ENCODE measurements at regions not wholly inside any gene's neighbourhood (a gene's known extent, or its start where the extent isn't known, plus 50 kb on each side); places are given as distances from the start of the nearest gene placed in this dataset.

DNA sequence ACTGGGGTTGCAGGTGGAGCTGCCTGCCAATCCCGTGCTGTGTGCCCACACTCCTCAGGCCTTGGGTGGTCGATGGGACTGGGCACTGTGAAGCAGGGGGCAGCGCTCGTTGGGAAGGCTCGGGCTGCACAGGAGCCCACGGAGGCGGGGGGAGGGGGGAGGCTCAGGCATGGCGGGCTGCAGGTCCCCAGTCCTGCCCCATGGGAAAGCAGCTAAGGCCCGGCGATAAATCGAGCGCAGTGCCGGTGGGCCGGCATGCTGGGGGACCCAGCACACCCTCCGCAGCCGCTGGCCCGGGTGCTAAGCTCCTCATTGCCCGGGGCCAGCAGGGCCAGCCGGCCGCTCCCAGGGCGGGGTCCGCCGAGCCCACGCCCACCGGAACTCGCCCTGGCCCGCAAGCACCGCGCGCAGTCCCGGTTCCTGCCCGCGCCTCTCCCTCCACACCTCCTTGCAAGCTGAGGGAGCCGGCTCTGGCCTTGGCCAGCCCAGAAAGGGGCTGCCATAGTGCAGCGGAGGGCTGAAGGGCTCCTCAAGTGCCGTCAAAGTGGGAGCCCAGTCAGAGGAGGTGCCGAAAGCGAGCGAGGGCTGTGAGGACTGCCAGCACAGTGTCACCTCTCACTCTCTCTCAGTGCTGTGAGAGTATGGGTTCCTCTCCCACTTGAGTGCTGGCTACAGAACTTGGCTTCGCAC, 1210.6 kb upstream of the NXPH2 start:
- ChIA-PET POLR2A (no interaction called here), CTCF (no interaction called here)
- H2AFZ ChIP-seq (ENCODE audit: insufficient read depth, low read depth, low read length, poor library complexity, severe bottlenecking): no peak overlapping the region
- 95% methylated on average over 36 of the region's 40 CpGs for WGBS (ENCODE audit: insufficient coverage)
- H3K9ac ChIP-seq (ENCODE audit: low read length): no peak overlapping the region
- DNase-seq (no peak), ATAC-seq (ENCODE audit: low read depth) (no peak)
- no peaks in the 10 kb centered on the region for H4K20me1 ChIP-seq (ENCODE audit: control insufficient read depth, insufficient read depth, low read length, poor library complexity, severe bottlenecking)
- no peaks in the 10 kb centered on the region for H3K27me3 ChIP-seq (replicated peaks in 1 of 4; ENCODE audit: control extremely low read depth in 1 of 4, control insufficient read depth in 3 of 4, insufficient read depth in 4 of 4, low read length in 3 of 4)
- H3K27me3 Mint-ChIP-seq: no peaks in the 10 kb centered on the region
- H3K4me3 Mint-ChIP-seq: no peak overlapping the region
- TF ChIP-seq EZH2 (IDR thresholded peaks at IDR 0.05; ENCODE audit: borderline replicate concordance, insufficient read depth, low read depth, low read length, poor library complexity, severe bottlenecking): no peak
- TF ChIP-seq, protein P1, sequence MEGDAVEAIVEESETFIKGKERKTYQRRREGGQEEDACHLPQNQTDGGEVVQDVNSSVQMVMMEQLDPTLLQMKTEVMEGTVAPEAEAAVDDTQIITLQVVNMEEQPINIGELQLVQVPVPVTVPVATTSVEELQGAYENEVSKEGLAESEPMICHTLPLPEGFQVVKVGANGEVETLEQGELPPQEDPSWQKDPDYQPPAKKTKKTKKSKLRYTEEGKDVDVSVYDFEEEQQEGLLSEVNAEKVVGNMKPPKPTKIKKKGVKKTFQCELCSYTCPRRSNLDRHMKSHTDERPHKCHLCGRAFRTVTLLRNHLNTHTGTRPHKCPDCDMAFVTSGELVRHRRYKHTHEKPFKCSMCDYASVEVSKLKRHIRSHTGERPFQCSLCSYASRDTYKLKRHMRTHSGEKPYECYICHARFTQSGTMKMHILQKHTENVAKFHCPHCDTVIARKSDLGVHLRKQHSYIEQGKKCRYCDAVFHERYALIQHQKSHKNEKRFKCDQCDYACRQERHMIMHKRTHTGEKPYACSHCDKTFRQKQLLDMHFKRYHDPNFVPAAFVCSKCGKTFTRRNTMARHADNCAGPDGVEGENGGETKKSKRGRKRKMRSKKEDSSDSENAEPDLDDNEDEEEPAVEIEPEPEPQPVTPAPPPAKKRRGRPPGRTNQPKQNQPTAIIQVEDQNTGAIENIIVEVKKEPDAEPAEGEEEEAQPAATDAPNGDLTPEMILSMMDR (IDR thresholded peaks at IDR 0.05): no peak
- intact Hi-C loops (cut with micrococcal nuclease): no loop called here
- H3K9me3 Mint-ChIP-seq (ENCODE audit: insufficient read depth): peaks cover 2% of the 10 kb centered on the region
- H3K4me1 ChIP-seq (ENCODE audit: control insufficient read depth in 2 of 2, insufficient read depth in 2 of 2, low read length in 2 of 2): no peaks in the 10 kb centered on the region
- no peak overlapping the region for H3K4me2 ChIP-seq (replicated peaks; ENCODE audit: low read depth, low read length, poor library complexity, severe bottlenecking)
- H3K36me3 ChIP-seq (replicated peaks in 1 of 2; ENCODE audit: control extremely low read depth in 1 of 2, control insufficient read depth in 1 of 2, extremely low read depth in 1 of 2, insufficient read depth in 2 of 2, low read length in 1 of 2): no peaks in the 10 kb centered on the region
- H3K4me1 Mint-ChIP-seq: no peaks in the 10 kb centered on the region
- no peak overlapping the region for H3K27ac ChIP-seq (ENCODE audit: low read length in 2 of 2)
- H3K9me3 ChIP-seq (ENCODE audit: control extremely low read depth in 1 of 3, control insufficient read depth in 2 of 3, insufficient read depth in 1 of 3, low read length in 2 of 3): peaks cover 0 to 31% (median 0%) of the 10 kb centered on the region in 3 donors
- no peak overlapping the region for H3K4me3 ChIP-seq (ENCODE audit: control extremely low read depth in 1 of 5, extremely low read depth in 1 of 5, insufficient read depth in 1 of 5, low read depth in 2 of 5, low read length in 4 of 5)
- no peaks in the 10 kb centered on the region for H3K79me2 ChIP-seq (ENCODE audit: control insufficient read depth, insufficient read depth, low read length)
- H3K27ac Mint-ChIP-seq: no peak overlapping the region

DNA sequence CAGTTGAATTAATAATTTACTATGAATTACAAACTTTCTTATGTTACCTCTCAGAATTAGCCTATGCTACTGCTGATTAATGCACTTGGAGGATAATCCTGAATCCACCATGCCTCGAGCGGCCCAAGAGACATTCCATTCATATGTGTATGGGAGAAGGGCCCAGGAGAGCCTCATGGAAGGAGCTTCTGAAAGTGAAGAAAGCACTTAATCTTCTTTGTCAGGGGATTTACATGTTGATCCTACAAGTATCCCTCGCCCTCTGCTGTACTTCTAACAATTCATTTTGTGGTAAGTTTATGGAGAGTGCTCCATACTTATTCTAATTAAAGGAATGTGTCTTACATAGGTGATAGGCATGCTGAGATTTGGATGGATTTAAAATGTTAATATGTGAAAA, 1189.1 kb upstream of the NXPH2 start:
- H3K27ac Mint-ChIP-seq: no peak overlapping the region
- POLR2A ChIA-PET: no interaction called here
- no peak for ATAC-seq (ENCODE audit: low read depth)
- intact Hi-C loops (cut with micrococcal nuclease): no loop called here
- Histone ChIP-seq H2AFZ (ENCODE audit: insufficient read depth, low read depth, low read length, poor library complexity, severe bottlenecking) (no peak overlapping the region), H4K20me1 (ENCODE audit: control insufficient read depth, insufficient read depth, low read length, poor library complexity, severe bottlenecking) (no peaks in the 10 kb centered on the region), H3K4me3 (ENCODE audit: control extremely low read depth in 1 of 5, extremely low read depth in 1 of 5, insufficient read depth in 1 of 5, low read depth in 2 of 5, low read length in 4 of 5) (no peak overlapping the region), H3K4me2 (replicated peaks; ENCODE audit: low read depth, low read length, poor library complexity, severe bottlenecking) (no peak overlapping the region), H3K27me3 (replicated peaks in 1 of 4; ENCODE audit: control extremely low read depth in 1 of 4, control insufficient read depth in 3 of 4, insufficient read depth in 4 of 4, low read length in 3 of 4) (no peaks in the 10 kb centered on the region), H3K9me3 (ENCODE audit: control extremely low read depth in 1 of 3, control insufficient read depth in 2 of 3, insufficient read depth in 1 of 3, low read length in 2 of 3) (peaks cover 0 to 1% (median 0%) of the 10 kb centered on the region in 3 donors), H3K36me3 (replicated peaks in 1 of 2; ENCODE audit: control extremely low read depth in 1 of 2, control insufficient read depth in 1 of 2, extremely low read depth in 1 of 2, insufficient read depth in 2 of 2, low read length in 1 of 2) (no peaks in the 10 kb centered on the region), H3K4me1 (ENCODE audit: control insufficient read depth in 2 of 2, insufficient read depth in 2 of 2, low read length in 2 of 2) (no peaks in the 10 kb centered on the region), H3K9ac (ENCODE audit: low read length) (no peak overlapping the region), H3K79me2 (ENCODE audit: control insufficient read depth, insufficient read depth, low read length) (no peaks in the 10 kb centered on the region), H3K27ac (ENCODE audit: low read length in 2 of 2) (no peak overlapping the region)
- H3K27me3 Mint-ChIP-seq: no peaks in the 10 kb centered on the region
- H3K9me3 Mint-ChIP-seq (ENCODE audit: insufficient read depth): peaks cover 7% of the 10 kb centered on the region
- no peak overlapping the region for H3K4me3 Mint-ChIP-seq
- DNase-seq: no peak
- WGBS (ENCODE audit: insufficient coverage): no CpG with 5 or more reads among the region's 3 CpGs
- CTCF ChIA-PET: no interaction called here
- H3K4me1 Mint-ChIP-seq: no peaks in the 10 kb centered on the region
- TF ChIP-seq, protein P1 (IDR thresholded peaks at IDR 0.05): no peak
- no peak for TF ChIP-seq EZH2 (IDR thresholded peaks at IDR 0.05; ENCODE audit: borderline replicate concordance, insufficient read depth, low read depth, low read length, poor library complexity, severe bottlenecking)

All from B cell (primary cell).